ENCODE measurements at regions not wholly inside any gene's neighbourhood (a gene's known extent, or its start where the extent isn't known, plus 50 kb on each side); places are given as distances from the start of the nearest gene placed in this dataset.

GRCh38 chr18:39692367-39693015 is 2126.9 kb upstream of the CELF4 start:
- DNase-seq: no peak

- DNase-seq: no peak
Measured at GRCh38 chr18:39685303-39685902, 2119.8 kb upstream of the CELF4 start.

- no peak for DNase-seq
Measured at GRCh38 chr18:39681061-39681460, 2115.5 kb upstream of the CELF4 start.

GRCh38 chr18:39675906-39676305 is 2110.3 kb upstream of the CELF4 start:
- no peak for DNase-seq

GRCh38 chr18:39675368-39675767 is 2109.8 kb upstream of the CELF4 start:
- no peak for DNase-seq

- DNase-seq: no peak
Measured at GRCh38 chr18:39672171-39672570, 2106.6 kb upstream of the CELF4 start.

- no peak for DNase-seq
Measured at GRCh38 chr18:39667905-39668304, 2102.3 kb upstream of the CELF4 start.

- DNase-seq: no peak
Measured at GRCh38 chr18:39666541-39666940, 2100.9 kb upstream of the CELF4 start.

GRCh38 chr18:39661856-39662366 is 2096.3 kb upstream of the CELF4 start:
- no peak for DNase-seq

GRCh38 chr18:39660141-39660540 is 2094.5 kb upstream of the CELF4 start:
- DNase-seq: no peak

- no peak for DNase-seq
Measured at GRCh38 chr18:39655341-39655740, 2089.7 kb upstream of the CELF4 start.

GRCh38 chr18:39653221-39653620 is 2087.6 kb upstream of the CELF4 start:
- no peak for DNase-seq

GRCh38 chr18:39648616-39649015 is 2083.0 kb upstream of the CELF4 start:
- DNase-seq: no peak

GRCh38 chr18:39647627-39648534 is 2082.3 kb upstream of the CELF4 start:
- DNase-seq: peak; percentile 57

GRCh38 chr18:39638224-39638623 is 2072.6 kb upstream of the CELF4 start:
- no peak for DNase-seq

- no peak for DNase-seq
Measured at GRCh38 chr18:39636931-39637330, 2071.3 kb upstream of the CELF4 start.

GRCh38 chr18:39635966-39636365 is 2070.4 kb upstream of the CELF4 start:
- DNase-seq: no peak

- no peak for DNase-seq
Measured at GRCh38 chr18:39635192-39635591, 2069.6 kb upstream of the CELF4 start.

GRCh38 chr18:39627936-39628335 is 2062.3 kb upstream of the CELF4 start:
- DNase-seq: no peak

GRCh38 chr18:39624961-39625360 is 2059.4 kb upstream of the CELF4 start:
- DNase-seq: no peak

- DNase-seq: no peak
Measured at GRCh38 chr18:39622431-39622830, 2056.8 kb upstream of the CELF4 start.

- no peak for DNase-seq
Measured at GRCh38 chr18:39620551-39621168, 2055.1 kb upstream of the CELF4 start.
